ENCODE measurements at regions not wholly inside any gene's neighbourhood (a gene's known extent, or its start where the extent isn't known, plus 50 kb on each side); places are given as distances from the start of the nearest gene placed in this dataset.
"Not testable (repeated sequence)": the region's sequence is repeated elsewhere in the genome, so short reads cannot be mapped to it uniquely, and the experiment has no call there.

GRCh38 chr10:94155722-94156271, 162.1 kb downstream of the PLCE1 start:
- ATAC-seq (no peak), DNase-seq (no peak)
- Histone ChIP-seq H3K9me3 (no peaks in the 10 kb centered on the region), H3K27ac (no peak overlapping the region), H3K27me3 (no peaks in the 10 kb centered on the region), H3K4me1 (no peaks in the 10 kb centered on the region), H3K36me3 (no peaks in the 10 kb centered on the region), H3K4me3 (no peak overlapping the region)
- TF ChIP-seq CTCF (IDR thresholded peaks at IDR 0.05), result no peak
- no peak for TF ChIP-seq POLR2A (IDR thresholded peaks at IDR 0.05)
- WGBS (ENCODE audit: insufficient coverage, low coverage, low lambda C conversion rate, missing lambda C conversion rate), result 95% methylated on average over 4 of the region's 4 CpGs
- intact Hi-C loops (cut with DNase I), result no loop called here

- Histone ChIP-seq H3K9me3 (no peaks in the 10 kb centered on the region), H3K4me1 (no peaks in the 10 kb centered on the region), H3K27me3 (no peaks in the 10 kb centered on the region), H3K4me3 (no peak overlapping the region), H3K36me3 (no peaks in the 10 kb centered on the region), H3K27ac (no peak overlapping the region)
- TF ChIP-seq CTCF (IDR thresholded peaks at IDR 0.05), result no peak
- TF ChIP-seq POLR2A (IDR thresholded peaks at IDR 0.05), result no peak
- intact Hi-C loops (cut with DNase I), result no loop called here
- ATAC-seq (no peak), DNase-seq (no peak)
- 52% methylated on average over 3 of the region's 3 CpGs for WGBS (ENCODE audit: insufficient coverage, low coverage, low lambda C conversion rate, missing lambda C conversion rate)
Observed at GRCh38 chr10:94156453-94156852, 162.7 kb downstream of the PLCE1 start.

- ATAC-seq; H3K36me3 ChIP-seq; H3K27ac ChIP-seq; DNase-seq; H3K9me3 ChIP-seq; H3K27me3 ChIP-seq; intact Hi-C loops (cut with DNase I); H3K4me3 ChIP-seq; H3K4me1 ChIP-seq: not testable (repeated sequence)
- 74% methylated on average over 1 of the region's 12 CpGs for WGBS (ENCODE audit: insufficient coverage, low coverage, low lambda C conversion rate, missing lambda C conversion rate)
Observed at GRCh38 chr10:94165158-94165611, 171.5 kb downstream of the PLCE1 start.

- no peak for DNase-seq
- H3K4me1 ChIP-seq, result no peaks in the 10 kb centered on the region
- no peaks in the 10 kb centered on the region for H3K36me3 ChIP-seq
- 91% methylated on average over 2 of the region's 2 CpGs for WGBS (ENCODE audit: insufficient coverage, low coverage, low lambda C conversion rate, missing lambda C conversion rate)
- no peak overlapping the region for H3K27ac ChIP-seq
- no peak overlapping the region for H3K4me3 ChIP-seq
- no peaks in the 10 kb centered on the region for H3K9me3 ChIP-seq
- ATAC-seq, result no peak
- H3K27me3 ChIP-seq, result no peaks in the 10 kb centered on the region
- TF ChIP-seq CTCF (IDR thresholded peaks at IDR 0.05) (no peak), POLR2A (IDR thresholded peaks at IDR 0.05) (no peak)
- intact Hi-C loops (cut with DNase I), result no loop called here
Observed at GRCh38 chr10:94172332-94172731, 178.6 kb downstream of the PLCE1 start.

- intact Hi-C loops (cut with DNase I), result no loop called here
- WGBS (ENCODE audit: insufficient coverage, low coverage, low lambda C conversion rate, missing lambda C conversion rate), result 40% methylated on average over 3 of the region's 3 CpGs
- TF ChIP-seq POLR2A (IDR thresholded peaks at IDR 0.05), result no peak
- no peak for TF ChIP-seq CTCF (IDR thresholded peaks at IDR 0.05)
- Histone ChIP-seq H3K9me3 (no peaks in the 10 kb centered on the region), H3K4me3 (no peak overlapping the region), H3K27me3 (no peaks in the 10 kb centered on the region), H3K36me3 (no peaks in the 10 kb centered on the region), H3K27ac (no peak overlapping the region), H3K4me1 (no peaks in the 10 kb centered on the region)
- no peak for ATAC-seq
- DNase-seq, result no peak
Observed at GRCh38 chr10:94173594-94173993, 179.9 kb downstream of the PLCE1 start.

Measured in right lobe of liver (tissue), 6 donors.